Fibroblast of lung (primary cell): ENCODE measurements at regions not wholly inside any gene's neighbourhood (a gene's known extent, or its start where the extent isn't known, plus 50 kb on each side); places are given as distances from the start of the nearest gene placed in this dataset.
"Not testable (repeated sequence)": the region's sequence is repeated elsewhere in the genome, so short reads cannot be mapped to it uniquely, and the experiment has no call there.

Experiments used
- DNase-seq, 2 donors: peaks; one replicate each; pipeline versions ENCODE4 v3.0.0 to v3.0.0-alpha.2; 2010; ENCODE audit warnings: low read depth in 2 of 2
- H2AFZ ChIP-seq: 2 replicates; pipeline ENCODE4 v1.5.1; 2012; ENCODE audit warnings: low read length, control low read depth, inconsistent platforms
- H3K27ac ChIP-seq: 2 replicates; pipeline ENCODE4 v1.5.1; 2011; ENCODE audit warnings: low read length, control low read depth; ENCODE audit not compliant: insufficient read depth
- H3K27me3 ChIP-seq: 2 replicates; pipeline ENCODE4 v1.5.1; 2011; ENCODE audit warnings: mild to moderate bottlenecking, low read length; ENCODE audit not compliant: control insufficient read depth, insufficient read depth
- H3K36me3 ChIP-seq: 2 replicates; pipeline ENCODE4 v1.5.1; 2011; ENCODE audit warnings: low read length; ENCODE audit not compliant: control insufficient read depth, insufficient read depth
- H3K4me1 ChIP-seq: 2 replicates; pipeline ENCODE4 v1.5.1; 2011; ENCODE audit warnings: low read length; ENCODE audit not compliant: control insufficient read depth, insufficient read depth; ENCODE audit errors: extremely low read depth
- H3K4me2 ChIP-seq: 2 replicates; pipeline ENCODE4 v1.5.1; 2011; ENCODE audit warnings: low read length, control low read depth; ENCODE audit not compliant: insufficient read depth; ENCODE audit errors: extremely low read depth
- H3K4me3 ChIP-seq, 4 experiments: fragments of 200-600 bp in 1 of 4; sonication (generic) in 1 of 4; replicated peaks in 1 of 4; 2 replicates each; pipeline ENCODE4 v1.5.1; 2011 to 2016; ENCODE audit warnings: low read length in 4 of 4, low read depth in 3 of 4, mild to moderate bottlenecking in 3 of 4, control low read depth in 2 of 4, inconsistent platforms in 1 of 4, mixed read lengths in 1 of 4; ENCODE audit not compliant: insufficient read depth in 1 of 4; ENCODE audit errors: control extremely low read depth in 1 of 4
- H3K79me2 ChIP-seq: 2 replicates; pipeline ENCODE4 v1.5.1; 2012; ENCODE audit warnings: mild to moderate bottlenecking, low read length, inconsistent platforms; ENCODE audit not compliant: control insufficient read depth, insufficient read depth
- H3K9ac ChIP-seq: 2 replicates; pipeline ENCODE4 v1.5.1; 2011; ENCODE audit warnings: mild to moderate bottlenecking, low read length, control low read depth; ENCODE audit not compliant: insufficient read depth
- H3K9me3 ChIP-seq: 2 replicates; pipeline ENCODE4 v1.5.1; 2012; ENCODE audit warnings: low read depth, low read length; ENCODE audit not compliant: control insufficient read depth, insufficient read depth
- H4K20me1 ChIP-seq: 2 replicates; pipeline ENCODE4 v1.5.1; 2011; ENCODE audit warnings: low read length; ENCODE audit not compliant: control insufficient read depth, insufficient read depth; ENCODE audit errors: extremely low read depth

DNA sequence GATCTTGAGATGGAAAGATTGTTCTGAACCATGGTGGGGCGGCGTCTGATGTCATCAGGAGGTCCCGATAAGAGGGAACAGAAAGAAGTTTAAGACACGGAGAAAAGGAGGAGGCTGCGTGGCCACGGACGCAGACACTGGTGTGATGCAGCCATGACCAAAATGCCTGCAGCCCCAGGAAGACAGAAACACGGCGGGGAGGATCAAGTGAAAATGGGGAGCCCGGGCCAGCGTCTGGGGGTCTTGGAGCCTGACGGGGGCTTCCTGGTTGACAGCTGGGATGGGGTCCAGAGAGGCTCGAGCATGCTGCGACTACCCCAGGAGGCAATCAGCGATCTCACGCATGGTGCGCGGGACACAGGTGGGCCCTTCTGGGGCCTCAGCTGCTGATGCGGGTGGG is 119.7 kb downstream of the NPIPB11 start:
- not testable (repeated sequence) for H3K27ac ChIP-seq, H3K27me3 ChIP-seq, H3K79me2 ChIP-seq, H3K36me3 ChIP-seq, H3K9me3 ChIP-seq, DNase-seq, H2AFZ ChIP-seq, H4K20me1 ChIP-seq, H3K9ac ChIP-seq, H3K4me3 ChIP-seq, H3K4me2 ChIP-seq
- peaks cover 18% of the 10 kb centered on the region for H3K4me1 ChIP-seq

DNA sequence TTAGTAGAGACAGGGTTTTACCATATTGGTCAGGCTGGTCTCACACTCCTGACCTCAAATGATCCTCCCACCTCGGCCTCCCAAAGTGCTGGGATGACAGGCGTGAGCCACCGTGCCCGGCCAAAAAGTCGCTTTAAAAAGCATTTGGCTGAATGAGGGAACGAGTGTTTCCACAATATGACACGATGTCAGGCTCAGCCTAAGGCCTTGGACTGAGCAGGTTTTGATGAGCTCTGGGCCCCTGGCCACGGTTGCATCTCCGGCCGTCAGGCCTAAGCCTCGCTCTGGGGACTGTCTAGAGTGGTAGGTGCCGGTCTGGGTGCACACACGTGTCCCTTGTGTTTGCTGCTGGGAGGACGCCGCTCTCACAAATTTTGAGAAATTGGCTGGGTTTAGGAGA is 120.3 kb downstream of the NPIPB11 start:
- H3K27ac ChIP-seq, H3K36me3 ChIP-seq, DNase-seq, H4K20me1 ChIP-seq, H3K4me2 ChIP-seq, H2AFZ ChIP-seq, H3K9me3 ChIP-seq, H3K9ac ChIP-seq, H3K27me3 ChIP-seq, H3K79me2 ChIP-seq, H3K4me3 ChIP-seq: not testable (repeated sequence)
- peaks cover 15% of the 10 kb centered on the region for H3K4me1 ChIP-seq

DNA sequence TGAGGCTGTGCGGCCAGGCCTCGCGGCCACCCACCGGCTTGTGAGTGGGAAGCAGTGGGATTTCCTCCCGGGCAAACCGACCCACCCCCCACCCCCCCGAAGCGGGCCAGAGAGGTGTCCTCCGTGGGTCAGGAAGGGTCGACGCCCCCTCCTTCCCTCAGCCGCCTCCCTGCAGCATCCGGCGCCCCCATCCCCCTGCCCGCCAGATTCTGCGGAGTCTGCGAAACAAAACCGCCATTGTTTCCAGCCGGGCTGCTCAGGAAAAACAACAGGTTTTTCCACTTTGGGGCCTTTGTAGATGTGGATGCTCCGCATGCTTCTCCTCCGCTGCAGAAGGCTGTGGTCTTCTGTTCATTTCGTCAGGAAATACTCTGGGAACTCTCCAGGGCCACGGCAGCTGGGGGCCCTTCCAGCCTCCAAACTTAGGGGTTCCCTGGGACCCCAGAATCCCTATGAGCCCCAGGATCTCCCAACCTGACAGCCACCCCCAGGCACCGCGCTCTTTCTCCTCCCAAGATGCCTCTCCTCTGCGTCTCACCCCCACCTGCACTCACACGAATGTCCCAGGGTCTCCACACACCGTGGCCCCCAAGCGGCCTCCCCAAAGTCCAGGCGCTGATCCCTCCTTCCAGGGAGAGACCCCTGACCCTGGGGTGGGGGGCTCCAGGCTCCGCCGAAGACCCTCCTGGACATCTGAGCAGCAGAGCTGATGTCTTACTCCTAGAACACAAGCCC is 121.2 kb downstream of the NPIPB11 start:
- not testable (repeated sequence) for H3K79me2 ChIP-seq, H3K4me3 ChIP-seq

DNA sequence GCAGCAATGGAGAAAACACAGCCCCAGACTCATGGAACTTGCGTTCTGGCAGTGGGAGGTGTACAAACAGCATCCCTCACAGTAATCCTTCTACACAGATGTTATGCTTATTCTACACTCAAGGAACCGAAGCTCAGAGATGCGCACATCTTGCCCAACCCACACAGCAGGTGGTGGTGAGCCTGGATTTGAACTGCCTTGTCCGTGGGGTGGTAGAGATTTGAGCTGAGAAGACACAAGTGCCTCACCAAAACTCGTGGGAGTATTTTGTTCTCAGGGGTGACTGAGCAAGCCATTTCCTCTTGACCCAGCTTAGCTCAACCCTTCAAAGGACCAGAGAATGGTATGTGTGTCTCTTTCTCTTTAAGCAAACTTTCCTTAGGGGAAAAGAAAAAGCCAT is 121.8 kb downstream of the NPIPB11 start:
- H3K36me3 ChIP-seq, H3K27me3 ChIP-seq, H3K9me3 ChIP-seq, H3K4me2 ChIP-seq, H4K20me1 ChIP-seq, H3K9ac ChIP-seq, DNase-seq, H3K4me3 ChIP-seq, H3K4me1 ChIP-seq, H3K27ac ChIP-seq, H3K79me2 ChIP-seq, H2AFZ ChIP-seq: not testable (repeated sequence)

More for the DNA sequence above, 121.2 kb downstream of the NPIPB11 start:
- H4K20me1 ChIP-seq, H2AFZ ChIP-seq, H3K9me3 ChIP-seq, H3K9ac ChIP-seq, H3K27ac ChIP-seq, H3K4me1 ChIP-seq, H3K27me3 ChIP-seq, H3K36me3 ChIP-seq, H3K4me2 ChIP-seq: not testable (repeated sequence)
- peak in 1 of 2 donors; percentile 36 for DNase-seq

DNA sequence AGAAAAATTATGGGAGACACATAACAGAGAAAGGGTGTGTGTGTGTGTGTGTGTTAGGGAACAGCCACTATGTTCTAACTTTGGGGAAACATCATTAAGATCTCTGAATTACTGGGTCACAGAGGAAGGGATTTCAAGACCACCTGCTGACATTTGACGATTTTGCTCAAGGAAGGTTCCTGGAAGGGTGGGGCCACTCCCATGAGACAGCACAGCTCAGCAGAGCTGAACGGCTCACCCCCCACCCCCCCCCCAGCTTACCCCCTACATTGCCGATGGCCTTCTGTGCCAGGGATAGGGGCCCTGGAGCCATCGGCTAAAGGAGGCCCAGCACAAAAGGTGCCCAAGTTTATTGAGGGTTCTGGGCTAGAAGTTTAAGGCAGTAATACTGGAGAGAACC is 122.4 kb downstream of the NPIPB11 start:
- DNase-seq, H3K9ac ChIP-seq, H4K20me1 ChIP-seq, H3K4me3 ChIP-seq, H3K27ac ChIP-seq, H3K9me3 ChIP-seq, H2AFZ ChIP-seq, H3K27me3 ChIP-seq, H3K4me1 ChIP-seq, H3K36me3 ChIP-seq, H3K4me2 ChIP-seq, H3K79me2 ChIP-seq: not testable (repeated sequence)

DNA sequence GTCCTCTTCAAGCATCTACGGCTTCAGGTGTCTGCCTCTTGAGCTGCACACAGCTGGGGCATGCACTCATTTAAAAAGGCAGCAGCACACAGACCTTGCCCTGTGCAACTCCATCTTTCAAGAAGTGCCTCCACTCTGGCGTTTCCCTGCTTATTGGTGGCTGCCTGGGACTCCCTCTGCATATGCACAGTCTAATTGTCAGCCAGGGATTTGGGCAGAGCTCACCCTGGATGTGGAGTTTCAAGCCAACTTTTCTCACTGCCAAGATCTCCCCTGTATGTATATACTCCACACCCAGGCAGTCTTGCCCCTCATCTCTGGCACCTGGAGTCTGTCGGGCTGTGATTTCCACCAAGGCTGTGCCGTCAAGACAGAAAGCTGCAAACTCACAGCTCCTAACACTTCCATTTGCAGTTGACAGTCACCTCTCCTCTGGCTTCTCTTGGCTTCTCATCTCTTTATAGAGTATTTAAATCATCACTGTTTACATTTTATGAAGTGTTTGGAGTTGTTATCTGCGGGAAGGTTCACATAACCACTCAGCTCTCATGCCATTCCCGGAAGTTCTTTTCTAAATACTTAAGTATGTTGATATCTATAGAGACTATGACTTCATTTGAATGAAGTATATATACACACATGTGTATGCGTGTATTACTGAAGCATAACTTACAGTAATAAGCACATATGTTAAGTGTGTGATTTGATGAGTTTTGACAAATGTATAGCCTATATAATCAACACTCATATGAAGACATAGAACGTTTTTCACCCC is 128.2 kb downstream of the NPIPB11 start:
- H3K9ac ChIP-seq, H4K20me1 ChIP-seq: not testable (repeated sequence)
- DNase-seq: peak in 1 of 2 donors; percentile 63

More for the DNA sequence above, 128.2 kb downstream of the NPIPB11 start:
- not testable (repeated sequence) for H2AFZ ChIP-seq, H3K4me3 ChIP-seq, H3K4me1 ChIP-seq, H3K27ac ChIP-seq, H3K27me3 ChIP-seq, H3K36me3 ChIP-seq, H3K9me3 ChIP-seq, H3K79me2 ChIP-seq, H3K4me2 ChIP-seq
